NCI-H510A (cell line): ENCODE measurements at regions not wholly inside any gene's neighbourhood (a gene's known extent, or its start where the extent isn't known, plus 50 kb on each side); places are given as distances from the start of the nearest gene placed in this dataset.

ENCODE experiments used
- DNase-seq: peaks from one replicate; lab custom pipeline; 2025; lab: John Stamatoyannopoulos, UW

- DNase-seq: no peak
Observed at GRCh38 chr10:124286621-124287020, 132.1 kb downstream of the OAT start.

GRCh38 chr10:124285587-124286527 is 132.9 kb downstream of the OAT start:
- DNase-seq: no peak

GRCh38 chr10:124283949-124284250 is 134.8 kb downstream of the OAT start:
- no peak for DNase-seq

- no peak for DNase-seq
Observed at GRCh38 chr10:124283215-124283948, 135.3 kb downstream of the OAT start.

GRCh38 chr10:124282326-124282725 is 136.4 kb downstream of the OAT start:
- no peak for DNase-seq

DNA sequence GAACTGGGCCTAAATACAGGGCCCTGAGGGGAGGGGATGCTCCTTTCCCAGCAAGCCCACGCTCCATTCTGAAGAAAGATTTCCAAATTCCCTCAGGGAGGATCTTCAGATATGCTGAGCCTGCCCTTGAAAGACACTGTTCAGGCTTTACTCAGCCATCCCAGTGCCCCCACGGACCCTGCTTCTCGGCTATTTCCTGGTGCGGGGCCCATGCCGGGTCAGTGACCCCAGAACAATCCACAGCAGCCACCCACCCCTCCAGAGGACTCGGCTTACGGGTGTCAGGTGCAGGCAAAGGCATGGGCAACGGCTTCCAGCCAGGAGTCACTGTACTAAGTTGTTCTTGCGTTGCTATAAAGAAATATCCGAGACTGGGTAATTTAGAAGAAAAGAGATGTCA is 137.1 kb downstream of the OAT start:
- DNase-seq: no peak

DNA sequence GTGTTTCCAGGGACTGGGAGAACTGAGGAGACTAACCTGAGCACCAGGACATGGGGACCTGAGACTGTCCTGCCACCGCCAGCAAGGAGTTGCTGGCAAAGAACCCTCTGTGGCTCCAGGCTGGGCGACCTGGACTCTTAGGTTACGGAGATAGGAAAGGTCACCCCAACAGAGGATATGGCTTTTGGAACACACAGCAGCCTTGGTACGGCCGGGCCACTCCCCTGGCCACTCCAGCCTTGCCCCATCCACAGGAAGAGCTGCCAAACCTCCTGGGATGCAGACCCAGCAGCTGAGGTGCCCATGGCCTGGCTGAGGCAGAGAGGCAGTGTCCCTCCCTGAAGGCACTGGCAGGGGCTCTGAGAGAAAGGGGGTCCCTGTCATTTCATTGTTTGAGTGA is 137.8 kb downstream of the OAT start:
- DNase-seq: no peak

- DNase-seq: no peak
Observed at GRCh38 chr10:124279882-124280281, 138.8 kb downstream of the OAT start.

- DNase-seq: no peak
Observed at GRCh38 chr10:124279298-124279697, 139.4 kb downstream of the OAT start.

DNA sequence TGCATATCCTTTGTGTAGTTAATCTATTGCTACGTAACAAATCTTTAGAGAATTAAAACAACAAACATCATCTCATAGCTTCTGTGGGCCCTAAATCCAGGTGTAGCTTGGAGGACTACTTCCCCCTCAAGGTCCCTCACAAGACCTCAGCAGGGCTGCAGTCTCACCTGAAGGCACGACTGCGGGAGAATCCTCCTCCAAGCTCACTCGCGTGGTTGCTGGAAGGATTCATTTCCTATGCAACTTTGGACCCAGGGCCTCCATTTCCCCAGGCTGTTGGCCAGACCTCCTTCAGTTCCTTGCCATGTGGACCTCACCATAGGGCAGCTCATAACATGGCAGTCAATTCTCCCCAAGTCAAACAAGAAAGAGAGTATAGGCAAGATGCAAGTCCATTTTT is 140.4 kb downstream of the OAT start:
- DNase-seq: no peak

DNA sequence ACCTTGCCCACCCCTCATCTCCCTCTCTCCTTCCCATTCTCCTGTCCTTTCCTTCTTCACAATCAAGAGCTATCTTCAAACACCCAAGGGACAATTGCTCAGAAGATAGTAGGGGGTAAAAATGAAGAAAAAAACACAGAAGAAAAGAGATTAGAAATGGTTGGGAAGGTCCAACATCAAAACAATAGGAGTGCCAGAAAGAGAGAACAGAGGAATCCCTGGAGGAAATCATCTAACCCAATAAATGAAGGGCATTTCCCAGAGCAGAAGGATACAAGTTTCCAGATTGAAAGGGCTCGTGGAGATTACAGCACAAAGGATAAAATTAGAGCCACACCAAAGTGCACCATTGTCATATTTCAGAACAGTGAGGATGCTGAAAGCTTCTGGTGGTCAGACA is 145.6 kb downstream of the OAT start:
- no peak for DNase-seq

GRCh38 chr10:124271676-124272075 is 147.0 kb downstream of the OAT start:
- DNase-seq: no peak

GRCh38 chr10:124270530-124271327 is 148.0 kb downstream of the OAT start:
- DNase-seq: no peak

GRCh38 chr10:124268976-124269375 is 149.7 kb downstream of the OAT start:
- DNase-seq: no peak

- DNase-seq: no peak
Observed at GRCh38 chr10:124267911-124268549, 150.7 kb downstream of the OAT start.

DNA sequence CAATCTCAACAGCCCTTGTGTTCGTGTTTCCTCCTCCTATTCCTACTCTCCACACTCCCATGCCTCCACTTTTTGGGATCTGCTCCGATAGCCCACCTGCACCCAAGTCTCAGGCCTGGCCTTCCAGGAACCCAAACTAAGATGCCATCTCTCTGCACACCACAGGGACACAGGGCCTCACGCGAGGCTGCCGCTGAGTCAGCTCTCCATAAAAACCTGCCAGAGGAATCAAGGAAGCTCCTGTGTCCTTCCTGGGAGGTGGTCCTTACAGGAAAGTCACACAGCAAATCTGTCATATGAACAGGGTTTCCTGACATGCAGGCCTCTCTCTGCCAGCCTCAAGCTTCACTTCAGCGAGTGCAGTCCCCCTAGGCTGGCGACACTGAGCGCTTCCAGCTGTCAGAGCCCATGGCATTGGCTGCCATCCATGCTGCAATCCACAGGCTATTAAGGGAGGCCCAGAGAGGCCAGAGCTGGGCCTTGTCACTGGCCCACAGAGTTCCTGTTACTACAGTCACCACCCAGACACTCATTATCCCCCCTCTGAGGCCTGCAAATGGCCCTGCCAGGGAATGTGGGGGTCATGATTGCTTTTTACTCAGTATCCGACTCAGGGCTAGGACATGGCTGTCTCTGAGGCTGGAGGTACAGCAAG is 151.4 kb downstream of the OAT start:
- no peak for DNase-seq

- DNase-seq: no peak
Observed at GRCh38 chr10:124266468-124267230, 152.1 kb downstream of the OAT start.

- DNase-seq: no peak
Observed at GRCh38 chr10:124265776-124266467, 152.8 kb downstream of the OAT start.

DNA sequence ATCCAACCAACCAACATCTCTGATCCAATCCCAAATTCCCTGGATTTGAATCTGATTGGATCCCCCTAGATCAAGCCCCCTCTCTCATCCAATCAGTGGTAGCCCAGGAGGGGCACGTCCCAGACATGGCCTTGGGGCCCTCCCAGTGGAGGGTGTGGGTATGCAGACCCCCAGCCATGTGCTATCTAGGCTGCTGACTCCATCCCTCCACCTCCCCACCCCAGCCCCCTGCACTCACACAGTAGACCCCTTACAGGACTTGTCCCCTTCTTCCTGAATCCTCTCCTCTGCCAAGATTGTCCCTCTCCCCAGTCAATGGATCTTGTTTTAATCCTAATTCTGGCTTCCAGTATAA is 153.4 kb downstream of the OAT start:
- no peak for DNase-seq

GRCh38 chr10:124264711-124265390 is 153.9 kb downstream of the OAT start:
- DNase-seq: no peak
